H9 (cell line): ENCODE measurements at regions not wholly inside any gene's neighbourhood (a gene's known extent, or its start where the extent isn't known, plus 50 kb on each side); places are given as distances from the start of the nearest gene placed in this dataset.

Experiments
- DNase-seq: peaks from one replicate; pipeline ENCODE4 v3.0.0-alpha.2; 2017
- H2AFZ ChIP-seq: one replicate; pipeline ENCODE4 v1.6.1; 2013; ENCODE audit warnings: mild to moderate bottlenecking, low read length, control low read depth, moderate library complexity
- H2AK5ac ChIP-seq: 2 replicates; pipeline ENCODE4 v1.6.1; 2013; ENCODE audit warnings: low read length, control low read depth, mixed read lengths; ENCODE audit not compliant: insufficient read length
- H2BK120ac ChIP-seq: one replicate; pipeline ENCODE4 v1.6.1; 2013; ENCODE audit warnings: low read depth, mild to moderate bottlenecking, low read length, control low read depth, inconsistent platforms; ENCODE audit not compliant: poor library complexity, severe bottlenecking
- H2BK12ac ChIP-seq: 2 replicates; pipeline ENCODE4 v1.6.1; 2013; ENCODE audit warnings: low read length, control low read depth, mixed read lengths, low read depth; ENCODE audit not compliant: insufficient read length
- H2BK15ac ChIP-seq: 2 replicates; pipeline ENCODE4 v1.6.1; 2013; ENCODE audit warnings: low read depth, low read length, control low read depth
- H2BK20ac ChIP-seq: one replicate; pipeline ENCODE4 v1.6.1; 2013; ENCODE audit warnings: low read depth, mild to moderate bottlenecking, low read length, control low read depth, inconsistent platforms; ENCODE audit not compliant: poor library complexity, severe bottlenecking
- H2BK5ac ChIP-seq: 2 replicates; pipeline ENCODE4 v1.6.1; 2013; ENCODE audit warnings: low read length, control low read depth, mixed read lengths; ENCODE audit not compliant: insufficient read length
- H3K14ac ChIP-seq: 2 replicates; pipeline ENCODE4 v1.6.1; 2013; ENCODE audit warnings: low read length, control low read depth; ENCODE audit not compliant: insufficient read depth
- H3K18ac ChIP-seq: 2 replicates; pipeline ENCODE4 v1.6.1; 2013; ENCODE audit warnings: low read depth, mild to moderate bottlenecking, mixed read lengths, low read length, control low read depth; ENCODE audit not compliant: insufficient read length
- H3K23ac ChIP-seq: 2 replicates; pipeline ENCODE4 v1.6.1; 2013; ENCODE audit warnings: low read length, control low read depth, mixed read lengths, low read depth; ENCODE audit not compliant: insufficient read length
- H3K23me2 ChIP-seq: 2 replicates; pipeline ENCODE4 v1.6.1; 2013; ENCODE audit warnings: low read depth, mild to moderate bottlenecking, mixed read lengths, low read length, control low read depth; ENCODE audit not compliant: insufficient read length, poor library complexity, severe bottlenecking
- H3K27ac ChIP-seq: 2 replicates; pipeline ENCODE4 v1.5.1; 2013; ENCODE audit warnings: low read length, control low read depth, mixed read lengths, low read depth; ENCODE audit not compliant: insufficient read length
- H3K27me3 ChIP-seq: 2 replicates; pipeline ENCODE4 v1.6.1; 2013; ENCODE audit warnings: low read length, control low read depth, inconsistent platforms; ENCODE audit not compliant: insufficient read depth
- H3K4ac ChIP-seq: 2 replicates; pipeline ENCODE4 v1.6.1; 2013; ENCODE audit warnings: low read depth, mild to moderate bottlenecking, control low read depth, inconsistent platforms, low read length, moderate library complexity
- H3K4me1 ChIP-seq: 2 replicates; pipeline ENCODE4 v1.6.1; 2013; ENCODE audit warnings: low read length, control low read depth, inconsistent platforms; ENCODE audit not compliant: insufficient read depth
- H3K4me2 ChIP-seq: 2 replicates; pipeline ENCODE4 v1.6.1; 2013; ENCODE audit warnings: low read length, control low read depth, mixed read lengths; ENCODE audit not compliant: insufficient read length, insufficient read depth
- H3K56ac ChIP-seq: 2 replicates; pipeline ENCODE4 v1.6.1; 2013; ENCODE audit warnings: low read depth, mild to moderate bottlenecking, mixed read lengths, low read length, control low read depth; ENCODE audit not compliant: insufficient read length
- H3K79me1 ChIP-seq: 2 replicates; pipeline ENCODE4 v1.6.1; 2013; ENCODE audit warnings: low read depth, mild to moderate bottlenecking, moderate library complexity, low read length, control low read depth, inconsistent platforms; ENCODE audit not compliant: insufficient read depth, poor library complexity, severe bottlenecking
- H3K79me2 ChIP-seq: 2 replicates; pipeline ENCODE4 v1.6.1; 2013; ENCODE audit warnings: low read length, control low read depth, inconsistent platforms; ENCODE audit not compliant: insufficient read depth
- H3K9ac ChIP-seq: 2 replicates; pipeline ENCODE4 v1.6.1; 2013; ENCODE audit warnings: low read length, control low read depth, mixed read lengths; ENCODE audit not compliant: insufficient read length; ENCODE audit errors: extremely low read depth
- H3K9me3 ChIP-seq: one replicate; pipeline ENCODE4 v1.6.1; 2013; ENCODE audit warnings: low read depth, low read length, inconsistent platforms; ENCODE audit not compliant: control insufficient read depth
- H3T11ph ChIP-seq: one replicate; pipeline ENCODE4 v1.6.1; 2013; ENCODE audit warnings: mild to moderate bottlenecking, low read length, control low read depth, inconsistent platforms
- H4K20me1 ChIP-seq: one replicate; pipeline ENCODE4 v1.6.1; 2013; ENCODE audit not compliant: control insufficient read depth, insufficient read length, insufficient read depth
- H4K5ac ChIP-seq: 2 replicates; pipeline ENCODE4 v1.6.1; 2013; ENCODE audit warnings: low read depth, mild to moderate bottlenecking, mixed read lengths, low read length, control low read depth; ENCODE audit not compliant: insufficient read length
- H4K8ac ChIP-seq: replicated peaks from 2 replicates; pipeline ENCODE4 v1.6.1; 2013; ENCODE audit warnings: low read length, control low read depth, mixed read lengths, low read depth; ENCODE audit not compliant: insufficient read length
- H4K91ac ChIP-seq: 2 replicates; pipeline ENCODE4 v1.6.1; 2013; ENCODE audit warnings: low read depth, mild to moderate bottlenecking, moderate library complexity, mixed read lengths, low read length, control low read depth; ENCODE audit not compliant: insufficient read length
- H3K27ac Mint-ChIP-seq, 3 experiments: 2 replicates in 2 of 3; 3 replicates in 1 of 3; pipeline ENCODE4 v1.8.0; 2020 to 2021; ENCODE audit warnings: mixed read lengths in 3 of 3, mild to moderate bottlenecking in 1 of 3, moderate library complexity in 1 of 3
- H3K27me3 Mint-ChIP-seq: 2 replicates; pipeline ENCODE4 v1.8.0; 2021; ENCODE audit warnings: low read depth, mild to moderate bottlenecking, moderate library complexity, mixed read lengths
- H3K36me3 Mint-ChIP-seq, 3 experiments: 2 replicates in 2 of 3; 3 replicates in 1 of 3; pipeline ENCODE4 v1.8.0; 2020 to 2021; ENCODE audit warnings: low read depth in 3 of 3, mixed read lengths in 3 of 3; ENCODE audit not compliant: insufficient read depth in 1 of 3
- H3K4me1 Mint-ChIP-seq, 2 experiments: 2 replicates each; pipeline ENCODE4 v1.8.0; 2020; ENCODE audit warnings: mixed read lengths in 2 of 2
- H3K4me3 Mint-ChIP-seq, 2 experiments: 2 replicates in 1 of 2; 3 replicates in 1 of 2; pipeline ENCODE4 v1.8.0; 2020 to 2021; ENCODE audit warnings: mild to moderate bottlenecking in 2 of 2, mixed read lengths in 2 of 2, moderate library complexity in 1 of 2
- H3K9me3 Mint-ChIP-seq, 2 experiments: 2 replicates in 1 of 2; 3 replicates in 1 of 2; pipeline ENCODE4 v1.8.0; 2020; ENCODE audit warnings: mild to moderate bottlenecking in 2 of 2, mixed read lengths in 2 of 2, moderate library complexity in 1 of 2
- WGBS: extraction: QIAGEN DNeasy Blood & Tissue Kit; methylation state at CpG from one replicate; pipeline ENCODE4 v1.1.7; 2013; ENCODE audit warnings: missing lambda C conversion rate, low lambda C conversion rate, mixed read lengths; ENCODE audit not compliant: insufficient read length; ENCODE audit errors: extremely low coverage; 5-methylcytosine and 5-hydroxymethylcytosine counted together
- TF ChIP-seq, protein P1 (sequence below): fragments of 200-600 bp; sonication (generic); conservative IDR thresholded peaks from 3 replicates; pipeline ENCODE4 v1.8.0; 2021; ENCODE audit warnings: antibody characterized with exemption, mild to moderate bottlenecking

- Histone ChIP-seq H4K5ac (no peak overlapping the region), H3K4me1 (no peaks in the 10 kb centered on the region), H3K79me2 (no peaks in the 10 kb centered on the region), H2BK20ac (no peak overlapping the region), H3K23ac (no peak overlapping the region), H3K9me3 (no peaks in the 10 kb centered on the region), H4K8ac (no peak overlapping the region), H2BK5ac (no peak overlapping the region), H3K9ac (no peak overlapping the region), H3K4ac (no peak overlapping the region), H3K23me2 (no peaks in the 10 kb centered on the region), H3K27me3 (no peaks in the 10 kb centered on the region), H2AFZ (no peak overlapping the region), H3K27ac (no peak overlapping the region), H4K91ac (no peak overlapping the region), H4K20me1 (no peaks in the 10 kb centered on the region), H2BK15ac (no peak overlapping the region), H3T11ph (no peak overlapping the region), H3K4me2 (no peak overlapping the region), H2BK120ac (no peak overlapping the region), H3K18ac (no peak overlapping the region), H2AK5ac (no peak overlapping the region), H3K56ac (no peak overlapping the region), H3K14ac (no peak overlapping the region), H3K79me1 (no peaks in the 10 kb centered on the region), H2BK12ac (no peak overlapping the region)
- H3K36me3 Mint-ChIP-seq = no peaks in the 10 kb centered on the region
- peaks cover 13 to 17% of the 10 kb centered on the region in 2 experiments for H3K4me1 Mint-ChIP-seq
- H3K27me3 Mint-ChIP-seq = no peaks in the 10 kb centered on the region
- TF ChIP-seq, protein P1, sequence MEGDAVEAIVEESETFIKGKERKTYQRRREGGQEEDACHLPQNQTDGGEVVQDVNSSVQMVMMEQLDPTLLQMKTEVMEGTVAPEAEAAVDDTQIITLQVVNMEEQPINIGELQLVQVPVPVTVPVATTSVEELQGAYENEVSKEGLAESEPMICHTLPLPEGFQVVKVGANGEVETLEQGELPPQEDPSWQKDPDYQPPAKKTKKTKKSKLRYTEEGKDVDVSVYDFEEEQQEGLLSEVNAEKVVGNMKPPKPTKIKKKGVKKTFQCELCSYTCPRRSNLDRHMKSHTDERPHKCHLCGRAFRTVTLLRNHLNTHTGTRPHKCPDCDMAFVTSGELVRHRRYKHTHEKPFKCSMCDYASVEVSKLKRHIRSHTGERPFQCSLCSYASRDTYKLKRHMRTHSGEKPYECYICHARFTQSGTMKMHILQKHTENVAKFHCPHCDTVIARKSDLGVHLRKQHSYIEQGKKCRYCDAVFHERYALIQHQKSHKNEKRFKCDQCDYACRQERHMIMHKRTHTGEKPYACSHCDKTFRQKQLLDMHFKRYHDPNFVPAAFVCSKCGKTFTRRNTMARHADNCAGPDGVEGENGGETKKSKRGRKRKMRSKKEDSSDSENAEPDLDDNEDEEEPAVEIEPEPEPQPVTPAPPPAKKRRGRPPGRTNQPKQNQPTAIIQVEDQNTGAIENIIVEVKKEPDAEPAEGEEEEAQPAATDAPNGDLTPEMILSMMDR = no peak
- no peak overlapping the region for H3K27ac Mint-ChIP-seq
- no peak for DNase-seq
- no CpG with 5 or more reads among the region's 3 CpGs for WGBS
- H3K9me3 Mint-ChIP-seq = no peaks in the 10 kb centered on the region
- H3K4me3 Mint-ChIP-seq = no peak overlapping the region
These were observed 195.3 kb upstream of the APP start for GRCh38 chr21:26365849-26366248.
